NCI-H146 treated with DMSO at 0.1 percent for 48 hours (cell line): ENCODE measurements at regions not wholly inside any gene's neighbourhood (a gene's known extent, or its start where the extent isn't known, plus 50 kb on each side); places are given as distances from the start of the nearest gene placed in this dataset.

Experiments used
- DNase-seq: peaks from one replicate; lab custom pipeline; 2025; ENCODE audit not compliant: unreplicated experiment; lab: John Stamatoyannopoulos, UW

GRCh38 chr17:68812876-68813584 lies 142.2 kb downstream of the ABCA8 start:
- no peak for DNase-seq

GRCh38 chr17:68809148-68809547 lies 146.0 kb downstream of the ABCA8 start:
- DNase-seq = no peak

- no peak for DNase-seq
These were observed 147.0 kb downstream of the ABCA8 start for GRCh38 chr17:68807998-68808772.

- no peak for DNase-seq
These were observed 149.6 kb downstream of the ABCA8 start for GRCh38 chr17:68805609-68806008.

- no peak for DNase-seq
These were observed 150.2 kb downstream of the ABCA8 start for GRCh38 chr17:68804777-68805520.

GRCh38 chr17:68803164-68803929 lies 151.8 kb downstream of the ABCA8 start:
- no peak for DNase-seq

GRCh38 chr17:68801335-68802247 lies 153.6 kb downstream of the ABCA8 start:
- no peak for DNase-seq

GRCh38 chr17:68800751-68801150 lies 154.4 kb downstream of the ABCA8 start:
- no peak for DNase-seq

GRCh38 chr17:68794636-68795434 lies 160.4 kb downstream of the ABCA8 start:
- no peak for DNase-seq

- no peak for DNase-seq
These were observed 162.3 kb downstream of the ABCA8 start for GRCh38 chr17:68792873-68793272.

GRCh38 chr17:68792042-68792685 lies 163.0 kb downstream of the ABCA8 start:
- no peak for DNase-seq

- no peak for DNase-seq
These were observed 164.3 kb downstream of the ABCA8 start for GRCh38 chr17:68790931-68791330.

GRCh38 chr17:68790492-68790891 lies 164.7 kb downstream of the ABCA8 start:
- DNase-seq = no peak

GRCh38 chr17:68789203-68789962 lies 165.8 kb downstream of the ABCA8 start:
- DNase-seq = no peak

- DNase-seq = no peak
These were observed 169.4 kb downstream of the ABCA8 start for GRCh38 chr17:68785565-68786486.

- DNase-seq = no peak
These were observed 170.8 kb downstream of the ABCA8 start for GRCh38 chr17:68784431-68784830.

- DNase-seq = no peak
These were observed 171.3 kb downstream of the ABCA8 start for GRCh38 chr17:68783861-68784260.
